Glutamatergic neuron (in vitro differentiated cells): ENCODE measurements at regions not wholly inside any gene's neighbourhood (a gene's known extent, or its start where the extent isn't known, plus 50 kb on each side); places are given as distances from the start of the nearest gene placed in this dataset.

Experiments
- DNase-seq: peaks from one replicate; pipeline ENCODE4 v3.0.0; 2022
- H3K27ac Mint-ChIP-seq: one replicate; pipeline ENCODE4 v1.8.0; 2020; ENCODE audit warnings: mild to moderate bottlenecking, mixed read lengths, inconsistent platforms; ENCODE audit not compliant: unreplicated experiment
- H3K27me3 Mint-ChIP-seq: one replicate; pipeline ENCODE4 v1.8.0; 2020; ENCODE audit warnings: mild to moderate bottlenecking, moderate library complexity, mixed read lengths, inconsistent platforms; ENCODE audit not compliant: unreplicated experiment
- H3K36me3 Mint-ChIP-seq: one replicate; pipeline ENCODE4 v1.8.0; 2020; ENCODE audit warnings: mild to moderate bottlenecking, mixed read lengths, inconsistent platforms; ENCODE audit not compliant: unreplicated experiment
- H3K4me1 Mint-ChIP-seq: one replicate; pipeline ENCODE4 v1.8.0; 2020; ENCODE audit warnings: mild to moderate bottlenecking, low read depth, mixed read lengths, inconsistent platforms; ENCODE audit not compliant: unreplicated experiment
- H3K4me3 Mint-ChIP-seq: one replicate; pipeline ENCODE4 v1.8.0; 2020; ENCODE audit warnings: mild to moderate bottlenecking, mixed read lengths, inconsistent platforms; ENCODE audit not compliant: unreplicated experiment
- H3K9me3 Mint-ChIP-seq: one replicate; pipeline ENCODE4 v1.8.0; 2020; ENCODE audit warnings: mild to moderate bottlenecking, moderate library complexity, mixed read lengths, inconsistent platforms; ENCODE audit not compliant: unreplicated experiment
- CTCF ChIP-seq: fragments of 200-600 bp; sonication (generic); IDR thresholded peaks from one replicate; pipeline ENCODE4 v1.5.0; 2021; ENCODE audit not compliant: partially characterized antibody, unreplicated experiment

- H3K27ac Mint-ChIP-seq = no peak overlapping the region
- H3K4me1 Mint-ChIP-seq = no peaks in the 10 kb centered on the region
- H3K4me3 Mint-ChIP-seq = no peak overlapping the region
- TF ChIP-seq CTCF = no peak
- H3K36me3 Mint-ChIP-seq = peaks cover 10% of the 10 kb centered on the region
- peaks cover 2% of the 10 kb centered on the region for H3K9me3 Mint-ChIP-seq
- H3K27me3 Mint-ChIP-seq = no peaks in the 10 kb centered on the region
- DNase-seq = no peak
These were observed 130.7 kb upstream of the NTRK2 start for GRCh38 chr9:84538879-84539278.

GRCh38 chr9:84542554-84542953, 127.0 kb upstream of the NTRK2 start:
- Mint-ChIP-seq H3K4me1 (no peaks in the 10 kb centered on the region), H3K36me3 (peaks cover 6% of the 10 kb centered on the region), H3K27ac (no peak overlapping the region), H3K27me3 (no peaks in the 10 kb centered on the region), H3K9me3 (peaks cover 2% of the 10 kb centered on the region), H3K4me3 (no peak overlapping the region)
- no peak for DNase-seq
- TF ChIP-seq CTCF = no peak

- no peak for DNase-seq
- Mint-ChIP-seq H3K4me1 (peaks cover 8% of the 10 kb centered on the region), H3K36me3 (no peaks in the 10 kb centered on the region), H3K27me3 (peaks cover 1% of the 10 kb centered on the region), H3K4me3 (no peak overlapping the region), H3K9me3 (no peaks in the 10 kb centered on the region), H3K27ac (no peak overlapping the region)
- no peak for TF ChIP-seq CTCF
These were observed 115.4 kb upstream of the NTRK2 start for GRCh38 chr9:84554069-84554664.

GRCh38 chr9:84556556-84556955, 113.0 kb upstream of the NTRK2 start:
- TF ChIP-seq CTCF = no peak
- no peak for DNase-seq
- Mint-ChIP-seq H3K9me3 (no peaks in the 10 kb centered on the region), H3K27ac (no peak overlapping the region), H3K4me3 (no peak overlapping the region), H3K27me3 (peaks cover 1% of the 10 kb centered on the region), H3K36me3 (no peaks in the 10 kb centered on the region), H3K4me1 (peaks cover 9% of the 10 kb centered on the region)

- H3K4me3 Mint-ChIP-seq = no peak overlapping the region
- H3K27ac Mint-ChIP-seq = no peak overlapping the region
- H3K4me1 Mint-ChIP-seq = peaks cover 9% of the 10 kb centered on the region
- no peak for TF ChIP-seq CTCF
- no peak for DNase-seq
- H3K27me3 Mint-ChIP-seq = peaks cover 1% of the 10 kb centered on the region
- H3K36me3 Mint-ChIP-seq = no peaks in the 10 kb centered on the region
- no peaks in the 10 kb centered on the region for H3K9me3 Mint-ChIP-seq
These were observed 111.8 kb upstream of the NTRK2 start for GRCh38 chr9:84557751-84558150.
